ENCODE measurements at regions not wholly inside any gene's neighbourhood (a gene's known extent, or its start where the extent isn't known, plus 50 kb on each side); places are given as distances from the start of the nearest gene placed in this dataset.

GRCh38 chr14:106578481-106578880, 1052.1 kb downstream of the TMEM121 start:
- TF ChIP-seq CTCF (IDR thresholded peaks at IDR 0.05) = no peak
- TF ChIP-seq EP300 (IDR thresholded peaks at IDR 0.05) = no peak

Data from stomach (tissue), 4 donors.